NCI-H226 (cell line): ENCODE measurements at regions not wholly inside any gene's neighbourhood (a gene's known extent, or its start where the extent isn't known, plus 50 kb on each side); places are given as distances from the start of the nearest gene placed in this dataset.

ENCODE experiments used
- DNase-seq: peaks from one replicate; pipeline ENCODE4 v3.0.0-alpha.2; 2015

GRCh38 chr5:125106271-125106670 lies 359.8 kb upstream of the ZNF608 start:
- no peak for DNase-seq

DNA sequence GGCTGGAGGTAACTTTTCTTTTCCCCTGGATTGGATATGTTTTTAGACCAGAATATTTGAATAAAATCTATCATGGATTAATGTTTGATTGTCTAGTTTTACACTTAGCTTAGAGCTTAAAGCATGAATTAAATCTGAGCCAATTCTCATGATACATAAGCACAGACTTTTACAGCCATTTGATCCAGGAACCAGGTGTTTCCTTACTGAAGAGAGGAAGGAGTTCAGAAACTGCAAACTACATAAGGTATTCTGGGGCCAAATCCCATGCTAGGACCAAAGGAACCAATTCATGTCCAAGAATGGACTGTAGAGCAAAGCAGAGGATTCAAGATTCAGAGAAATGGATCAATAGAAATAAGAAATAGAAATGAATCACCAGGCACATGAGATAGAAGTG lies 360.4 kb upstream of the ZNF608 start:
- DNase-seq, result no peak

DNA sequence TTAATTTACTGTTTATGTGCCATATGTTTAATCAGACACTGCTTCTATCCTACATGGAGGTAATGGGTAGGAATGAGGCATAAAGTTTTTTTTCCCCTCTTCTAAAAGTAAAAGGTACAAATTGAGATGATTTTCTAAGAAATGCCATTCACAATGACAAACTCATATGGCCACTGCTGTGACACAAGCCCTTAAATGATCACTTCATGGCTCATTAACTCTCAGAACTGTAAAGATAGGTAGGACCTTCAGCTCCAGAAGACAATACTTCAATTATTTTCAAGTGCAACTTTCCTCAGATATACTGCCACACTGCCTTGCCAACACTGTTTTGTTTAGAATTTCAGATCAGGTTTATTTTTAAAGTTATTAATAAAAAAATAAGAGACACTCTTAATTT lies 362.9 kb upstream of the ZNF608 start:
- DNase-seq, result no peak

GRCh38 chr5:125109816-125110215 lies 363.4 kb upstream of the ZNF608 start:
- no peak for DNase-seq

GRCh38 chr5:125112196-125112595 lies 365.8 kb upstream of the ZNF608 start:
- no peak for DNase-seq

DNA sequence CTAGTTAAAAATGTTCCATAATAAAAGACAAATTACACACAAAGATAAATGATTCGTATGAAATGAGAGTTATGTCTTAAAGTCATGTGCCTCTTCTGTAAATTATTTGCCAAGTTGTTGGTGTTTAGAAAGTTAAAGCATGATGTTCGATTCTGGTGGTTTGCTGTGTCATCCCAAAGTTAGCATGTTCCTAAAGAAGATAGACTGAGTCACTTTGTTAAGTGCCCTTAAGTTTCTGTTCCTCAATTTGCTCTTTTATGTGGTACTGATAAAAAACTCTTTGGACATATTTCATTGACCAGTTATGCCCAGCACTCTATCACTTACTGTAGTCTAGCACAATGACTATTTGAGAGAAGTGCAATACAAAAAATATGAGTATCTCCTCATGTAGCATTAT lies 366.9 kb upstream of the ZNF608 start:
- DNase-seq, result no peak

DNA sequence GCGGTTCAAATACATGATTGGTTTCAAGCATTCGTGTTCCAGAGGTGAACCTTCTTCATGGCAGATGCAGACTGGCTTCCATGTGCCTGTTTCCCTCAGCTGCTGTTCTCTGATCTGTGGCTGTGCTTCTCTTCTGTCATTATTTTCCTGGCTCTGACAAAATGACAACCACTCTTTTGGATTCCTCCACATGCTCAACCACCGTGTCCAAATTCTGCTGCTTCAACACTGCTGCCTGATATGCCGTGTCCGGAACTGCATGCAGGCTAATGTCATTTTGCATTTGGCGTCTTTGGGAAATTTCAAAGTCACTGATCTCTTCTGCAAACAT lies 368.7 kb upstream of the ZNF608 start:
- DNase-seq, result no peak

DNA sequence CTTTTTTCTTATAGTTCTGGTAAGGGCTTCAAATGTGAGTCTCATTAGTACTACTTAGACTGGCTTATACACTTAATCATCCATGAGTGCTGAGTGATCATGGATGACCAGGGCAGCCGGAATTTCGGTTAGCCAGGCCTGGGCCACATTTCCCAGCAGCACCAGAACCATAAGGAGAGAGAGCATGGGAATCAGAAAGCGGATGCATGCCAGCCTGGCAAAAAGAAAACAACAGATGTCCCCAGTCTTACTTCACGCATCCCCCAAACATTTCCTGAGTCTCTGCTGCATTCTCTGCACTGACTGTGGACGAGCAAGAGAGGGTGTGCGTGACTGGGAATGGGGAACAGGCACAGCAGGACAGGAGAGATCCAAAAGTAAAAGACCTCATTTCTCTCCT lies 371.1 kb upstream of the ZNF608 start:
- no peak for DNase-seq

GRCh38 chr5:125120012-125120411 lies 373.6 kb upstream of the ZNF608 start:
- no peak for DNase-seq

GRCh38 chr5:125125031-125125823 lies 378.8 kb upstream of the ZNF608 start:
- no peak for DNase-seq

GRCh38 chr5:125126050-125126449 lies 379.6 kb upstream of the ZNF608 start:
- no peak for DNase-seq

DNA sequence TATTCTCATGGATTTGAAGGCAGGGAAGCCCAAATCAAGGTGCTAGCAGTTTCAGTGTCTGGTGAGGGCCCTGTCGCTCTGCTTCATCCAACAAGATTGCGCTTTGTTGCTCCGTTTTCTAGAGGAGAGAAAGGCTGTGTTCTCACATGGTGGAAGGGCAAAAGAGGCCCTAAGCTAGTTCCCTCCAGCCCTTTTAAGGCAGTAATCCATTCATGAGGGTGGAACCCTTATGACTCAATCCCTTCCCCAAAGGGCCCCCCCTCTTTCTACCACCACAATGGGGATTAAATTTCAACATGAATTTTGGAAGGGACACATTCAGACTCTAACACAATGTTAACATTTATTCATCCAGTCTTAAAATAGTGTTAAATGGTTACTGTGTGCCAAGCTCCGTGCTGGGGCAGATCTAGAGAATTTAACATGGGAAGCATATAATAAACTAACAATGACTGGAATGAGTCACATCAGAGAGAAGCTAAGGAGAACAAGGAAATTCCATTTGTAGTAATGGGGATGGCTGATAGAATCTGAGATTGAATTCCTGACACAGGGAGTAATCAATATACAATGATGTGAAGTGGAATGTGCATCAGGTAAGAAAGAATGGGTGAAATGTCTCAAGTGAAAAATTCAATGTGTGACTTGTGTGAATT lies 382.8 kb upstream of the ZNF608 start:
- DNase-seq, result no peak

DNA sequence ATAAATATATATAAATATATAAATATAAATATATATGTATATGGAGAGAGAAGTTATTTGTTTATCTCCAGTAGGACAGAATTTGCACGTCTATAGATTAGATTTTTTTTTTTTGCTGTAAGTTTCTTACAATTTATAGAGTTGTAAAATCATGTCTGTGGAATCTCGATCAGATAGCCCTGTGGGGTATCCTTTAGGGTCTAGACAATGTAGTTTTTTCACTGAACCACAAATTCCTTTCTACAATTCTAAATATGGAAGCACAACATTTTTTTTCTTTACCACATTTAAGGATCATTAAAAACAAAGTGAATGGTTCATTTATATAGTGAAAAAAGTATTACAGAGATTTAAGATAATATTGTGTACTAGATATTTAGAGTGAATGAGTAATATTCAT lies 384.2 kb upstream of the ZNF608 start:
- no peak for DNase-seq

DNA sequence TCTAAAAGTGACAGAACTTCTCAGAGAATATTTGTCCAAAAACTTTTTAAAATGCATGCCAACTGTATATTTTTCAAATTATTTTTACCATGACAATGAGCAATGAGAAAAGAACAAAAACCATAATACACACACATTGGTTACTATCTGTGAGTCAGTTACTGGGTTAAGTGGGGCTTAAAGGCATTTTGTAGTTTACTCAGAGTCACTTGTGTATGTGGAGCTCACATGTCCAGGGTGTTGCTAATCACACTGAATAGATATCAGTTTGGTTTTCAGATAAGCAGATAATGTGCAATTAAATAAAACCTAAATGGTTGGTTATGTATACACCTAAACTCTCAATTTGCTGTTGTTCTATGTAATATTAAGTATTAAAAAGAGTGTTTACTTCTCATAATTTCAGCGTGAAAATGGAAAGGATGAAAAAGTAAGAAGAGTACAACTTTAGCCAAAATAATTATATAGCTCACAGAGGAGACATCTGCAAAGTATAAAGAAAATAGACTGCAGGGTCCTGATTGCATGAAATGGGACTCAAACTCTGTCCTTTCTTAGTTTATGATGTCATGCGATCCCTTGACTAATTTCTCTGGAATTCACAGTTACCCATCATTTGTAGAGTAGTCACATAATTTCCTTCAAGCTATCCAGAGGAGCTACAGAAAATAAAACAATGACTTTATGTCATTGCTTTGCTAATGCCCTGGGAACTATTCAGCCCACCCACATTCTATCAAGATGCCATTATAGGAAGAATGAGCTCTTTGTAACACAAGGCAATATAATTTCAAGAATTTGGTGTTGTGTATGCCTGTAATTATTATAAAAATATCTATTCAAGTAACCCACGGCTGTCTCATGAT lies 388.0 kb upstream of the ZNF608 start:
- peak; percentile 69 for DNase-seq

- DNase-seq, result no peak
Observed at GRCh38 chr5:125137535-125137934, 391.1 kb upstream of the ZNF608 start.

DNA sequence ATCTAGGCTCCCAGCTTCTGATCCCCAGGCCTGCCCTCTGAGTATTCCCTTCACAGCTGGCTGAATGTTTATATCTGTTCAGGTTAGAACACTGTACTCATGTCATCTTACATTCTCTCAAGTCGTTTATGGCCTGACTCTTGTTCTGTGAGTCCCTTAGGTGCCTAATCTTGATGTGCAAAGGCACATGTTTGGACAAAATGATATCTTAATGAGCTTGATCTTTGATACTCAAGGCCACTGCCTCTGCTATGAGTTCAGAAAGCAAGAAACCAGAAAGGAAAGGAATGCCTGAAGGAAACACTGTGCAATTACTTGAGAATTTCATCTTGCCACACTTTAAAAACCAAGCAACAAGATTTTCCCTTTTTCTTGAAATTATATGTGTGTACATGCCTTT lies 391.8 kb upstream of the ZNF608 start:
- no peak for DNase-seq

DNA sequence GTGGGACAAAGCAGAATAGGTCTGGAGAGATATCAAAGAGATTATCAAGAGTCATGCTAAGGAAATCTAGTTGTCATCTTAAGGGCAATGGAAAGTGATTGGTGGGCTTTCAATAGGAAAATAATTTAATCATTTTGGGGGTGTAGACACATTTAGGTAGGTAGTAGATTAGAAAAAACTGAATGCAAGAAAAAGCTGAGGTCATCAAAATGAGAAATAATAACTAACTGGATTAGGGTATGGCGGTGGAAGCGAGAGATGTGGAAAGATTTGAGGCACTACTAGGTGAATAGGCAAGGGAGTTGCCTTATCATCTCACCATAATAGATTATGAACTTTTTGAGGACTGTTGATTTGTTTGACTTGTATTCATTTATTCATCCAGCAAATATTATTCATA lies 393.2 kb upstream of the ZNF608 start:
- DNase-seq, result no peak

DNA sequence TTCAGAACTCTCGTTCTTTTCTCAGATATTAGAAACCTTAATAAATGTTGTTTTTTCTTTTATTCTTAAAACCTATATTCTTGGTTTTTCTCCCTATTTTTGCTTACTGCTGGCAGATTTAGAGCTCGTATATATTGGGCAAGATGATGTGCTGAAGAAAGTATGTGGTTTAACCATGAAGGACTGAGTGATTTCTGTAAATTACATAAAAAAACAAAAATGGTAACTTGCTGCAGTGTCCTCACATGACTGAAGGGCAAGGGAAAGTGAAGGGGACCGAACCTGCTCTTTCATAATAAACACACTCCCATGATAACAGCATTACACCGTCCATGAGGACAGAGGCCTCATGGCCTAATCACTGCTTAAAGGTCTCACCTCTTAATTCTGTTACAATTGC lies 393.8 kb upstream of the ZNF608 start:
- DNase-seq, result no peak

GRCh38 chr5:125140855-125141254 lies 394.4 kb upstream of the ZNF608 start:
- DNase-seq, result peak; percentile 19

GRCh38 chr5:125142458-125142857 lies 396.0 kb upstream of the ZNF608 start:
- peak; percentile 33 for DNase-seq

DNA sequence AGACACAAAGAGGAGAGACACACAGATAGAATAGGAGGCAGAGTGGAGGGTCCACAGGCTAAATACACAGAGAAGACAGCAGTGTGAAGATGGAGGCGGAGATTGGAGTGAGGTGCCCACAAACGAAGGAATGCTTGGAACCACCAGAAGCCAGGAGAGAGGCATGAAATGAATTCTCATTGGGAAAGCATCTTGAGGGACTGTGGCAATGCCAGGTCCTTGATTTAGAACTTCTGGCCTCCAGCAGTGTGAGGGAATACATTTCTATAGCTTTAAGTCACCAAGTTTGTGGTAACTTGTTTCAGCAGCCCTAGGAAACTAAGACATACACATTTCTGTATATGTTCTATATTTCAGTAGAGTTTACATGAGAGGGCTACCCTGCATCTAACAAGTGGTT lies 396.6 kb upstream of the ZNF608 start:
- no peak for DNase-seq

- no peak for DNase-seq
Observed at GRCh38 chr5:125148076-125148475, 401.6 kb upstream of the ZNF608 start.

GRCh38 chr5:125148706-125149105 lies 402.3 kb upstream of the ZNF608 start:
- peak; percentile 6 for DNase-seq

- no peak for DNase-seq
Observed at GRCh38 chr5:125149110-125149509, 402.7 kb upstream of the ZNF608 start.
